HG02623 (cell line): ENCODE measurements at regions not wholly inside any gene's neighbourhood (a gene's known extent, or its start where the extent isn't known, plus 50 kb on each side); places are given as distances from the start of the nearest gene placed in this dataset.
A peak's percentile ranks its signal among the peaks of the same experiment; 100 is the strongest.

Experiments
- ATAC-seq: cut with Tn5 transposase; IDR thresholded peaks from one replicate; pipeline ENCODE4 v1.9.1; 2021; ENCODE audit warnings: moderate library complexity; ENCODE audit not compliant: unreplicated experiment

DNA sequence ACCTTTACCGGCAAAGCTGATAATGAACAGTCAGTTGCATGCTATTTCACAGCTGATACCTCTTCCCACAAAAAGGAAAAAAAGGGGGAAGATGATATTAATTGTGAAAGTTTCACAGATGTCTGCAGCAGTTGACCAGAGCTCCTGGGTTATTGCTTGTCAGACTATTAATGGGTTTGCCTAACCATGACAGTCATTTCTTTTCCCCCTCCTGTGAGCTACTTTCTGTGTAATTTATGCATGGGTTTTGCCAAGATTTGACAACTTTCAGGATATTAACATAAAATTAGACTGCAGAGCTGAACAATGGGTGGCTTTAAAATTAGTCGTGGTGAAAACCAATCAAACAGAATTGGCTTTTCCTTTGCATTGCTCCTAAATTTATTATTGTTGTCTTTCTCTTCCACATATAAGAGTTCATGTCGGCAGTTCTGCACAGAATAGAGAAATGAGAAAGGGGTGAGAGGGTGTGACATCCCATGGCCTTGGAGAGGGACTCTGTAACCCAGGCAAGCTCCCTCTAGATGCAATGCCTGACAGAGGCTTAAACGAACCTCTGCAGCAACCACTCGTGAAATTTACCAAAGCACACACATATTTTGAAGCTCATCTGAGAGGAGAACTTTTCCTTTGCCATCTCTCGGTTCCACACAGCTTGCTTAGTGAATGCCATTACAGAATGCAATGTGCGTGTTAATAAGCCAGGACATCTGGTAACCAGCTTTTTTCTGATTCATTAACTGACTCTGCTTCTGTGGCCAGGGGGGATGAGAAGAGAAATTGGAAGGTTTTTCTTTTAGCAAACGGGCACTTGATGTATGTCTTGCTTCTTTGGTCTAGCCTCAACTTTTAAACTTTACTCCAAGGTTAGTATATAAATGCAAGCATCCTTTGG, 82.2 kb upstream of the ITGA4 start:
- ATAC-seq: peak; percentile 74

DNA sequence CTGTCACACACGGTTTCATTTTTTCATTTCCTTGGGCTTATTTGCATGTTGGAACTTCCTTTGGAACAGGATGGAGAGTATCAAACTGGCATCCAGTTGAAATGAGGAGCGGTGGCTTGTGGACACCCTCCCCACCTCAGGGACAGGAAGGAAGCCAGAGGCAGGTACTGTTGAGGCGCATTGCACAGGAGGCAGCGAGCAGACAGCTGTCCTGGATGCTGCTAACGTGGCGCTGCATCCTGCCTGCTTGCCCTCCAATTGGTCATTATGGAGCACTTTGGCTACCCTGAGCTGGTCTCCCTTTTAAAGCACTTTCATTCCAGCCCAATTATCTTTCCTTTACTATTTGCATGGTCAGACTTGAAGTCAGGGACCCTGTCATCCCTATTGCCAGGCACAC, 80.7 kb upstream of the ITGA4 start:
- ATAC-seq: no peak

DNA sequence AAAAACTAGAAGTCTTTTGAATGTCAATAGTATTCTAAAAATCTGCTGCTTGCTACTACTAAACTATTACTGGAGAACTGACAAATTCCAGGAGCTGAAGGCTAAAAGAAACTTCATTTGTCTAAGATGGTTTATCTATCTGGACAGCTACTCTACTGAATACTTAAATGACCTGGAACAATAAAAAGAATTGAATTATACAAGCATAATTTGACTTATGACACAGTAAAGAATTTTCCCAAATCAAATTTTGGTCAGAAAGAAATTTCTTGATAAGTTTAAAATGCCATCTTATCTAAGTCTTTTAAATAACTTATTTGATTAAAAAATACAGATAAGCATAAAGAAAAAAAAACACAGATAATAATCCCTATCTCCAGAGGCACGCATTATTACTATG, 80.2 kb upstream of the ITGA4 start:
- ATAC-seq: no peak

DNA sequence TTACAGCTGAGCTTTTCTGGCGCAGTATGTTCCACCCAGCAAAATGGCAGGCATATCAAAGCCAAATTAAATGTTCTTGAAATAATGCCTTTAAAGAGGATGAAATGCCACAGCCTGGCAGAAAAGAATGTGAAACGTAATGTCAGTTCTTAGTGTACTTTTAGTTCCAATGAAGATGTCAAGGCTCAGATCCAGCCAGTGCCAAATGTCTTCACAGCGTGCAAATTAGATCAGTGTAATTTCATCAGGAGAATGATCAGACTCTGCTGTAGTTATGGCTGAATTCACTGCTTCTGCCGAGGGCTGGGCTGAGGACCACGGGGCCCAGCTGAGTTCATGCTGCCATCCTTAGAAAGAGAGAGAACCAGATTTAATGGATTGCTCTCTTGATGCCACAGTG, 78.7 kb upstream of the ITGA4 start:
- no peak for ATAC-seq

DNA sequence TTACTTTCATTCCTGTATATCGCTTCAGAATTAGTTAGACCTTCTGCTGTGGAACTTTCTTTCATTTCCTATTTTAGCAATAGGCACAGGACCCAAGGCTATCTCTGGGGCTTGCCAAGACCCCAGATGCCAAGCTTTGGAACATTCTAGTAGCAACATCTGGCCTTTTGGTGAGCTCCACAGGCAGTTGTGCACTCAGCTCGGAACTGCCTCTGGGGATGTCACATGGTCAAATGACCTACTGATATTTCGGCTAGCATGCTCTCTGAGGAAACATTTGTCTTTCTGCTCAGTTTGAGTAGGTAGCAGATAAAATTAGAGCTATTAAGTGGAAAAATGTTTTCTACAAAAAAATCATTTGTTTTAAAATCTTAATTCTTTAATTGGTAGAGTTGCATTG, 76.6 kb upstream of the ITGA4 start:
- no peak for ATAC-seq

DNA sequence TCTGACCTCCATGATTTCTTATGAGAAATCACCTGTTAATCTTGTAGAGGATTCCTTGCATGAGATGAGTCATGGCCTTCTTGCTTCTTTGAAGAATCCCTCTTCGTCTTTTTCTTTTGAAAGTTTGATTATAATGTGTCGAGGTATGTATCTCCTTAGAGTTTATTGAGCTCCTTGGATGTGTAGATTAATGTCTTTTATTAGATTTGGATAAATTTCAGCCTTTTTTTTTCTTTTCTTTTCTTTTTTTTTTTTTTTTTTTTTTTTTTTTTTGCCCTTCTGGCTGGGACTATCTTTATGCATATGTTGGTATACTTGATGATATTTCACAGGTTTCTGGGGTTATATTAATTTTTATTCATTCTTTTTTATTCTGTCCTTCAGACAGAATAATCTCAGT, 72.3 kb upstream of the ITGA4 start:
- no peak for ATAC-seq

DNA sequence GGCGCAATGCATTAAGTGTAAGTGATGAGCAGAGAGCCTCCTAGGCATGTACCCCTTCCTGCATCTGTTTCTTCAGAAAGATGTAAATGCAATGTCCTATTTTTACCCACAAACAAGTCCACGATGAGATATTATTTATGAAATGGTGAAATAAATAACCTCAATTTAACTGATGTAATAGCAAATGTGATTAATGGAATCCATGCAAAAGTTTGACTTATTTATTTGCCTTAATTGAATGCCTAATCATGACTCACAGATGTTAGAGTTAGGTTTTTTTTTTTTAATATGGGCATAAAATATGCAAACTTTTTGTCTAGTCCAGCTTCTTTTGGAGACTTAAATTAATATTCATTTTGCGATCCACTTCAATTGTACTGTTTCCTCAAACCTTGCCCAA, 67.7 kb upstream of the ITGA4 start:
- ATAC-seq: no peak

DNA sequence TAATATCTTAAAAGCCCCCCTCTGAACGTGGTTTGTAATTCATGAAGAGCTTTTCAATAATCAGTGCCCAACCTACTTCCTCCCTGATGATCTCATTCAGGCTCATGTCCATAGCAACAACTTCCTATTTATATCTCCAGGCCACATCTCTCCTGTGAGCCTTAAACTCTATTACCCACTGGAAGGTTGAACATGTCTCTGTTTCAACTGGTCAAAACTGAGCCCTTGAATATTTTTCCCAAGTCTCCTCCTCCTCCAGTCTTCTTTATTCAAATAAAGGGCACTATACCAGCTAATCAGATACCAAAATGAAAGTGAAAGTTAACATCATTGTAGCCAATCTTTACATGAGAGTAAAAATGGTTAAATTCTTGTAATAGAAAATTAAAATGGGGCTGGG, 63.7 kb upstream of the ITGA4 start:
- ATAC-seq: no peak

DNA sequence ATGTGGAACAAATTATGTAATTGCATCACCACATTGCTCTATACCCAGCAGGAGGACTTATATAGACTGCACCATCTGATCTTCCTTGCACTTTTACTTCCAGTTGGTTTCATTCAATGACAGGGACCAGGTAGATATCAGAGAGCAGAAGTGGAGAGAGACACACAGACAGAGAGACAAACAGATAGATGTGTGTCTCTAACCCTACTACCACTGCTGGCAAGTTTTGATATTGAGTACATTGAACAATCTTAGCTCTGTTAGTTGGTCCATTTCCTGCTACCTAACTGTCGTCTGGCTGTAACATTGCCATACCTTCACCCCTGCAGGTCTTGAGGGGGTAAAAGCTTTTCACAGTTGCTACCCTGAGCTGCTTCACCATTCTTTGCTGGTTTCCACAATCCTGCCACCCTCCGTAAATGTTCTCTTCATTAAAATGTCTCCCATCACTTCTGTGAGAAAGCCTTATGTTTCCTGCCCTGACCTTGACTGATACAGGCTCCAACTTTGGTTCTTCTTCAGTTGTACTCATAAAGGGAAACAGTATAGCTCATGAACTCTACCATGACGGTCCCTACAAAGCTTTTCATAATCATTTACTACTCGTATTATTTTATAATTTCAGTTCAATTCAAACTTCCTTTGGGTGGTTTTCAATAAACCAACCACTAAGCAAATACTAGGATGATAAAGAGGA, 62.3 kb upstream of the ITGA4 start:
- ATAC-seq: no peak

DNA sequence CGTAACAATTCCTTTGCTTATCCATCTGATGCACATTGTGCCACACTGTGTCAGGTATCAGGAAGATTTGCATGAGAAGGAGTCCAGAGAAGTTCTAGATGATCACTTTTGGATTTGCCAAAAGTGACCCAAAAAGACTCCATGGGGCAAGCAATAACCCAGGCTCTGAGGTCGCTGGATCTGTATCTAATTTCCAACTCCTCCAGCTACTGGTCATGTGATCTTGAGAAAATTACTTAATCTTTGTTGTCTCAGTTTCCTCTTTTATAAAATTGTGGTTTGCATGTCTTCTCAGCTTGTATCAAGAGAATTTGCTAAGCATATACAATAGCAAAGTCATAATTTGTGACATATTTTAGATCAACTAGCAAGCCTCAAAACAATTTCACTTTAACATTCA, 61.3 kb upstream of the ITGA4 start:
- ATAC-seq: no peak

DNA sequence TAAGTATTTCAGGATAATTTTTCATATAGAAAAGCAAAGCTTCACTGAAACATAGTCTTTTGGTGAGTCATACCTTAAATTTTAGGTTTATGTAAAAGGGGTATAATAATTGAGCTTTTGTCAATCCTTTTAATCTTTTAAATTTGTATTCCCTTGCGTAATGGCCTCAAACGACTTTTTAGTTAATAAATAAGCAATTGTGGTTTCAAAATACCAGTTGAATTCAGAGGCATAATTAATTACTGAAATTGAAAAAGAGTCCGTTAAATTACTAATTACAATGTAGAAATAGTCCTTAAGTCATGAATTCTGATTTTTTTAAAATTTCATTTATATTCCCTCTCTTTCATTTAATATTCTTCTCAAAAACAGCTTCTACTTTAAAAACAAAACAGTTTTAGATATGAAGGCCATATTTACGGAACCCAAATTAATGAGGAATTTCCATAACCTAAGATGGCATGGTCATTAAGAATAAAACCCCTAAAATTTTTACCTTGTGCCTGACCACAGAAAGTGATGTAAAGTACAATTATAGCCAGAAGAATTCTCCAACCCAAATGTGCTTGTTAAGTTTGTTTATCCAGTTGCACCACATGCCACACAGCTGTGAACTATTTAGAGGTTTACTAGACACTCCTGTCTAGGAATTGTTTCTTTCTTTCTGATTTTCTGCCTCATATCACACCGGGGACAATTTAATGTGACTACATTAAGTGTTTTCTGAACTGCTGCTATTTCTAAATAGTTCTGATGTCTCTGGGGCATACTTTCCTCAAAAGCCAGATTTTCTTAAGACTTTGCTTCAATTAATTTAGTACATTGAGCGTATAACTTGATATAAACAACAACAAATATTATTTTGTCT, 60.7 kb upstream of the ITGA4 start:
- ATAC-seq: no peak

DNA sequence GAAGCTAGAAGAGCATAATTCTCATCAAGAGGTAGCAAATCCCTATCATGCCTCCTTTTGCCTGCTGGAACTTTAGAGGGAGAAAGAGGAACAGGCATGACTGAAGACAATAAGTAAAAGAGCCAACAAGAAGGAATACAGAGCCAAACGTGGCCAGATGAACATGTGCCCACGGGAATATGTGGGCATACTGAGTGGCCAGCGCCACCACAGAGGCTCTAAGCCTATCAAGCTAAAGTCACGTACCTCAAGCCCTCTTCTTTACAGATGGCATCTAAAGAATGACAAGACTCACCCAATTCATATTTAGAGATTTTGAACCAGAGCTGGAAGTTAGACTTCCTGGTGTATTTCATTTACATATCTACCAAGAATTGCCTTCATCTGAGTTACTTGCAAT, 59.9 kb upstream of the ITGA4 start:
- no peak for ATAC-seq

DNA sequence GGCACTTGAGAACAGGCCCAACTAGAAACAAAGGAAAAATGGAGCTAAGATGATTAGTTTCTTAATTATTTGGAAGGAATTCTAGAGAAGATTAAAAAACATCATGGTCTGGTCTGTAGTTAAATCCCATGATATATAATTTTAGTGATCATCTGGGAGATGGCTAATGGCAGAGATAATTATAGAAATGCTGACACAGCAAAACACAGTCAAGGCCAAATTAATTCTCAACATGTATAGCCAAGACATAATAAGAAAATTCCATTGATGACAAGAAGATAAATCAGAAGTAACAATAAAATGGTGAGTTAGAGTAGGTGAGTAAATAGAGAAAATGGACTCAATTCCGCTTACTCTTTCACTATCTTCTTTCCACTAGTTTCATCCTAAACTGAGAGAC, 59.2 kb upstream of the ITGA4 start:
- no peak for ATAC-seq

DNA sequence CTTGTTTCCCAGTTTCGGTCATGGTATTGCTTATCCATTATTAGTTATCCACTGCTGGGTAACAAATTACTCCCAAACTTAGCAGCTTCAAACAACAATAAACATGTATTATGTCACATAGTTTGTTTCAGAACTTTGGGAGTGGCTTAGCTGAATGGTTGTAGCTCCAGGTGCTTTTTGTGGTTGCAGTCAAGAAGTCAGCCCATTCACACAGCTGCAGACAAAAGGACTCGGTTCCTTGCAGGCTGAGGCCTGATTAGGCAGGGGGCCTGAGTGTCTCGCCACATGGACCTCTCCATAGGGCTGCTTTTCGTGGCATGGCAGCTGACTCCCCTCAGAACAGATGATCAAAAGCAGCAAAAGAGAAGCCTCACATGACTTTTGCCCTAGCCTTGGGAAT, 58.2 kb upstream of the ITGA4 start:
- ATAC-seq: no peak

DNA sequence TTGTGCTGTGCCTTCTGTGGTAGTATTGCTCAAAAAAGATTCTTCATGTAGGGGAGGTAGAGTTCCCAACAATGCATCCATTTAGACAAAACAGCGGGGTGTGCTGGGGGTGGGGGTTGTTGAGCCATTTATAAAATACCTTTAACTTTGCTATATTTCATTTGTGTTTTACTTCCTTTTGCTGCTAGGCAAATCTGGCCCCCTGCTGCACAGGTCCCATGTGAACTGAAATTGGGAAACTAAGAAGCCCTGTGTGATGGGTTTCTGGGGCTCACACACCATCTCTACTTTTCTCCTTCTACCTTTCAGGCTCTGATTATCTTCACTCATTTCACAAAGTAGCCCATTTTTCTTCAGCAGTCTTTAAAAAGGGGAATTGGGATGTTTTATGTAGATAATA, 52.7 kb upstream of the ITGA4 start:
- ATAC-seq: no peak

DNA sequence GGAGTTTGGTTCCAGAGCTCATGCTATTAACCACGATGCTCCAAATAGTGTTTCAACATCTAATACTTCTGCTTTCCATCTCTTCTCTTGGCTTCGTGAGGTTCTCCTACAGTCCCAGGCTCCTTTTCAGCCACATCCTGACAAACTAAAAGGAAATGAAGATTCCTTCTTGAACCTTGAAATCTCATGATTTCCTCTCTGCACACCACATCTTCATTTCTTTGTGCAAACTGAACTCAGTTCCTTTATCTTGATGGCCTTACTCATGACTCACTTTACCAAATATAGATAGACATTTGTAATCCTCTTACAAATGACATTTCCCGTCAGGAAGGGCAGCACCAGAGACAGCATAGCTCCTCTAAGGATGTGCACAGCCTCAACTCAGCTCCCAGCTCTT, 50.0 kb upstream of the ITGA4 start:
- no peak for ATAC-seq
